PC-9 (cell line): ENCODE measurements at regions not wholly inside any gene's neighbourhood (a gene's known extent, or its start where the extent isn't known, plus 50 kb on each side); places are given as distances from the start of the nearest gene placed in this dataset.

Source experiments
- BruUV-seq: library from RNA; stranded (reverse); fragments of 400-500 nt; replicated peaks from 2 replicates; lab custom pipeline; 2021; lab: Mats Ljungman, UMichigan
- CTCF ChIA-PET: fragments of 300-600 bp; sonication (Branson Sonifier 250); formaldehyde crosslinking; loops from one replicate; lab custom pipeline; 2022; ENCODE audit warnings: antibody characterized with exemption; lab: Charles Lee
- POLR2A ChIA-PET: fragments of 300-600 bp; sonication (Branson Sonifier 250); formaldehyde crosslinking; loops from one replicate; lab custom pipeline; 2022; ENCODE audit warnings: antibody characterized with exemption; ENCODE audit not compliant: unreplicated experiment; lab: Charles Lee
- DNase-seq, 2 experiments: peaks; one replicate each; pipeline versions ENCODE4 v3.0.0 to v3.0.0-alpha.2; 2015 to 2022; ENCODE audit warnings: mixed read lengths in 1 of 2
- H2AFZ ChIP-seq: fragments of 200-600 bp; sonication (generic); 2 replicates; pipeline ENCODE4 v1.8.1; 2017; ENCODE audit warnings: antibody characterized with exemption
- H3F3A ChIP-seq: fragments of 200-600 bp; sonication (generic); 2 replicates; pipeline ENCODE4 v1.8.1; 2017; ENCODE audit warnings: antibody characterized with exemption, mild to moderate bottlenecking, low read depth; ENCODE audit not compliant: insufficient read depth
- H3K27ac ChIP-seq: fragments of 200-600 bp; sonication (generic); 2 replicates; pipeline ENCODE4 v1.6.1; 2016; ENCODE audit warnings: mixed run types
- H3K27me3 ChIP-seq: fragments of 200-600 bp; sonication (generic); 2 replicates; pipeline ENCODE4 v1.6.1; 2016; ENCODE audit warnings: low read depth, mixed run types; ENCODE audit not compliant: insufficient read depth
- H3K36me3 ChIP-seq: fragments of 200-600 bp; sonication (generic); 2 replicates; pipeline ENCODE4 v1.6.1; 2016; ENCODE audit warnings: low read depth, mixed run types
- H3K4me1 ChIP-seq: fragments of 200-600 bp; sonication (generic); replicated peaks from 2 replicates; pipeline ENCODE4 v1.6.1; 2016; ENCODE audit warnings: mixed run types; ENCODE audit not compliant: insufficient read depth
- H3K4me2 ChIP-seq: fragments of 200-600 bp; sonication (generic); 2 replicates; pipeline ENCODE4 v1.6.1; 2017; ENCODE audit warnings: mixed run types
- H3K4me3 ChIP-seq: fragments of 200-600 bp; sonication (generic); 2 replicates; pipeline ENCODE4 v1.6.1; 2016; ENCODE audit warnings: mixed run types
- H3K79me2 ChIP-seq: fragments of 200-600 bp; sonication (generic); 2 replicates; pipeline ENCODE4 v1.6.1; 2017; ENCODE audit warnings: low read depth, mixed run types
- H3K9me2 ChIP-seq: fragments of 200-600 bp; sonication (generic); 2 replicates; pipeline ENCODE4 v1.8.1; 2017; ENCODE audit warnings: mild to moderate bottlenecking; ENCODE audit not compliant: insufficient read depth
- H3K9me3 ChIP-seq: fragments of 200-600 bp; sonication (generic); 2 replicates; pipeline ENCODE4 v1.8.1; 2016; ENCODE audit warnings: low read depth; ENCODE audit not compliant: insufficient read depth
- H4K20me1 ChIP-seq: fragments of 200-600 bp; sonication (generic); 2 replicates; pipeline ENCODE4 v1.8.1; 2017; ENCODE audit not compliant: insufficient read depth
- EZH2 ChIP-seq: fragments of 200-600 bp; sonication (generic); IDR thresholded peaks from 2 replicates; pipeline ENCODE4 v1.8.0; 2017; ENCODE audit warnings: antibody characterized with exemption, low read depth
- intact Hi-C: fragments of 100-400 bp; cut with micrococcal nuclease; formaldehyde crosslinking; loops from one replicate; pipeline ENCODE4 v1.10.0; 2022; ENCODE audit not compliant: unreplicated experiment
- TF ChIP-seq, protein P1 (sequence below): fragments of 200-600 bp; sonication (generic); conservative IDR thresholded peaks from 2 replicates; pipeline ENCODE4 v1.6.1; 2017; ENCODE audit warnings: mixed run types, antibody characterized with exemption, mild to moderate bottlenecking, moderate library complexity

DNA sequence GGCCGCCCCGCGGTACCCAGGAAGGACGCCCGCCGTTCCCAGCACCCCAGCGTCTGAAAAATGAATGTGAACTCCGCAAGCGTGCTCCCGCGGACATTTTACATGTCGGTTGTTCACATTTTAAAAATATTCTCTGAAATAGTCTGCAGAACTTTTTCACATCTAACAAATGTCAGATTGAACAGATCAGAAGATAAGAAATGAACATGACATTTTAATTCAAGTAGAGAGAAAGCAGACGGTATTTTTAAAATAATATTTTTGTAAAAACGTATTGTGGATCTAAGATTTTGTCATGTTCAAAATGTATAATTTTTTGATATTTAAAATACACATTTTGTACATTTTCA, 101.8 kb upstream of the DIO3 start:
- TF ChIP-seq EZH2 = no peak
- TF ChIP-seq, protein P1, sequence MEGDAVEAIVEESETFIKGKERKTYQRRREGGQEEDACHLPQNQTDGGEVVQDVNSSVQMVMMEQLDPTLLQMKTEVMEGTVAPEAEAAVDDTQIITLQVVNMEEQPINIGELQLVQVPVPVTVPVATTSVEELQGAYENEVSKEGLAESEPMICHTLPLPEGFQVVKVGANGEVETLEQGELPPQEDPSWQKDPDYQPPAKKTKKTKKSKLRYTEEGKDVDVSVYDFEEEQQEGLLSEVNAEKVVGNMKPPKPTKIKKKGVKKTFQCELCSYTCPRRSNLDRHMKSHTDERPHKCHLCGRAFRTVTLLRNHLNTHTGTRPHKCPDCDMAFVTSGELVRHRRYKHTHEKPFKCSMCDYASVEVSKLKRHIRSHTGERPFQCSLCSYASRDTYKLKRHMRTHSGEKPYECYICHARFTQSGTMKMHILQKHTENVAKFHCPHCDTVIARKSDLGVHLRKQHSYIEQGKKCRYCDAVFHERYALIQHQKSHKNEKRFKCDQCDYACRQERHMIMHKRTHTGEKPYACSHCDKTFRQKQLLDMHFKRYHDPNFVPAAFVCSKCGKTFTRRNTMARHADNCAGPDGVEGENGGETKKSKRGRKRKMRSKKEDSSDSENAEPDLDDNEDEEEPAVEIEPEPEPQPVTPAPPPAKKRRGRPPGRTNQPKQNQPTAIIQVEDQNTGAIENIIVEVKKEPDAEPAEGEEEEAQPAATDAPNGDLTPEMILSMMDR = no peak
- intact Hi-C loops = no loop called here
- H3F3A ChIP-seq = peaks cover 2% of the 10 kb centered on the region; the same call in 1 of the 2 replicates
- H2AFZ ChIP-seq = no peak overlapping the region
- ChIA-PET POLR2A (interaction anchor here (0.6 kb wide), 1 partner anchor 25 kb away, joined by 10 read pairs; no protein-coding TSS in a partner anchor), CTCF (no interaction called here)
- H3K36me3 ChIP-seq = no peaks in the 10 kb centered on the region
- no peaks in the 10 kb centered on the region for H3K9me3 ChIP-seq
- H3K4me2 ChIP-seq = no peak overlapping the region
- no peak overlapping the region for H3K27ac ChIP-seq
- H3K79me2 ChIP-seq = no peaks in the 10 kb centered on the region
- BruUV-seq = no TSS peak
- H3K4me1 ChIP-seq = peaks cover 12% of the 10 kb centered on the region
- no peak for DNase-seq
- H3K9me2 ChIP-seq = no peaks in the 10 kb centered on the region
- no peaks in the 10 kb centered on the region for H4K20me1 ChIP-seq
- H3K27me3 ChIP-seq = no peaks in the 10 kb centered on the region
- no peak overlapping the region for H3K4me3 ChIP-seq

DNA sequence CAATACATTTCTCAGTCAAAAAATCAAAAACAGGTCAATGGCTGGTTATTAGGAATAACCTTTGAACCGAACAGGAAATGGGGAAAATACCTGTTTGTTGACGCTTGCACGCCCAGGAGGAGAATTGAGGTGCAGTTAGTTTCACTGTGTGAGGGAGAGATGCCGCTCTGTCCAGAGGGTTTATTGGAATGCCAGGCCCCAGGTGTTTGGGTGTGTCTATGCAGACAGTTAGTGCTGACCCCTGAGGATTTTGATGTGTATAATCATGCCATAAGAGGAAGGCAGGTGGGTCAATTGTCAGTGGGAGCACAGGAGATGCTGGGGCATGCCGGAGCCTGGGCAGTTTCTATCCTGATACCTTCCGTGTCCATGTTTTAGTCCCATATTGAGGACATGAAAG, 100.8 kb upstream of the DIO3 start:
- no peak overlapping the region for H2AFZ ChIP-seq
- H3K27me3 ChIP-seq = no peaks in the 10 kb centered on the region
- no peak overlapping the region for H3K27ac ChIP-seq
- ChIA-PET POLR2A (interaction anchor here (0.7 kb wide), 2 partner anchors 15 to 108 kb away, joined by 4 to 5 read pairs; no protein-coding TSS in a partner anchor), CTCF (no interaction called here)
- no peaks in the 10 kb centered on the region for H3K9me2 ChIP-seq
- no peak overlapping the region for H3K4me2 ChIP-seq
- peaks cover 9% of the 10 kb centered on the region; the same call in 1 of the 2 replicates for H3F3A ChIP-seq
- H4K20me1 ChIP-seq = no peaks in the 10 kb centered on the region
- no peak overlapping the region for H3K4me3 ChIP-seq
- peaks cover 9% of the 10 kb centered on the region; the same call in 1 of the 2 replicates for H3K4me1 ChIP-seq
- no peaks in the 10 kb centered on the region for H3K9me3 ChIP-seq
- H3K79me2 ChIP-seq = no peaks in the 10 kb centered on the region
- intact Hi-C loops = no loop called here
- DNase-seq = no peak
- BruUV-seq = no TSS peak
- no peaks in the 10 kb centered on the region for H3K36me3 ChIP-seq
- TF ChIP-seq, protein P1 = no peak
- TF ChIP-seq EZH2 = no peak

DNA sequence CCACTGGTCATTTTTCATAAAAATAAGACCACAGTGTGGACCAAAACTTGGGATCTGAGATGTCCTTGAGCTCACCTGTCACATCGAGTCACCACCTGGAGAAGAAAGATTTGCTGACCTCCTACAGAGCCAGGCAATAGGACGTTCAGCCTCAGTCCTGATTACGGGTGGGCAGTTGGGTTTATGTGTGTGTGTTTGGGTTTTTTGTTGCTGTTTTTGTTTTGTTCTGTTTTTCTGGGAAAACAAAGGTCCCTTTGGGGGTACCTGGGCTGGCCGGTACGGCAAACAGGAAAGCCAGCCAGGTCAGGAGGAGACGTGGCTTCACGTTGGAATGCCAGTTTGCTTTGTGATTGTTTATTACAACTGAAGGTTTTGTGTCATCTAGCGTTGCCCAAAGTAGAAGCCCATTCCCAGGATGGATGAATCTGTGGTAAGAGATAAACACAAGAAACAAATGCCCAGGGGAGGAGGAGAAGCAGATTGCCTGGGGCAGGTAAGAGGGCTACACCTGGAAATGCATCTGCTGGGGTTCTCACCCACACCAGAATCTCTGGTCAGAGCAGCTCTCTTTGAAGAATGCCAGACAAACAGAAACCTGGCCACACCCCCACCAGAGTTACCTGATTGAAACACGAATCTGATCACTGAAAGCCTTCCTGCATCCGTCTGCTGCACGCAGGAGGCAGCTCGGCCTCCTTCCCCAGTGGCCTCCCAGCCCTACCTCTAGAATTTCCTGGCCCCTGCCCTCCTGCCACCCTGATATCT, 100.1 kb upstream of the DIO3 start:
- no peaks in the 10 kb centered on the region for H3K9me2 ChIP-seq

More for the DNA sequence above, 100.1 kb upstream of the DIO3 start:
- intact Hi-C loops = no loop called here
- peaks cover 9% of the 10 kb centered on the region; the same call in 1 of the 2 replicates for H3K4me1 ChIP-seq
- no TSS peak for BruUV-seq
- no peaks in the 10 kb centered on the region for H4K20me1 ChIP-seq
- no peak overlapping the region for H3K4me3 ChIP-seq
- H3F3A ChIP-seq = peaks cover 9% of the 10 kb centered on the region; the same call in 1 of the 2 replicates
- H3K27ac ChIP-seq = no peak overlapping the region
- no peak overlapping the region for H2AFZ ChIP-seq
- no peaks in the 10 kb centered on the region for H3K36me3 ChIP-seq
- no peak for DNase-seq
- ChIA-PET CTCF (no interaction called here), POLR2A (no interaction called here)
- TF ChIP-seq, protein P1 = no peak
- TF ChIP-seq EZH2 = no peak
- H3K4me2 ChIP-seq = no peak overlapping the region
- H3K9me3 ChIP-seq = no peaks in the 10 kb centered on the region
- no peaks in the 10 kb centered on the region for H3K27me3 ChIP-seq
- H3K79me2 ChIP-seq = no peaks in the 10 kb centered on the region
